GM19324 (cell line): ENCODE measurements at regions not wholly inside any gene's neighbourhood (a gene's known extent, or its start where the extent isn't known, plus 50 kb on each side); places are given as distances from the start of the nearest gene placed in this dataset.

Source experiments
- ATAC-seq: cut with Tn5 transposase; IDR thresholded peaks from one replicate; pipeline ENCODE4 v1.9.1; 2021; ENCODE audit warnings: mild to moderate bottlenecking, moderate library complexity; ENCODE audit not compliant: unreplicated experiment, low FRiP score

DNA sequence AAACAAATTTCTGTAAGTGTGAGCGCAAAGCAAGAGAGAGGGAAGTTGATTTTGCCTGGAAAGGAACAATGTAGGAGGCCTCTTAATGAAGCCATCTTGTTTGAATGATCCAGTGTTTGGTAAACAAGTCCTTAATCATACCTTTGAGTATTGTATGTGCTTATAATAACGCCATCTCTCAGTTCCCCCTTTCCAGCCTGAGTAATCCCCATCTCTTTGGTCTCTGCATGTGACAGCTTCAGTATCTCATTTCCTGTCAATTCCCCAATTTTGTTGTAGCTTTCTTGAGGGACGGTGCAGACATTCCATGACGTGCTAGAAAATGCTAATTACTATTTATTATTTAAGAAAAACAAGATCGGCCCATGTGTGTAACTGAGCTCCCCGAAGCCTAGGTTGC lies 349.3 kb upstream of the NR2F2 start:
- no peak for ATAC-seq

DNA sequence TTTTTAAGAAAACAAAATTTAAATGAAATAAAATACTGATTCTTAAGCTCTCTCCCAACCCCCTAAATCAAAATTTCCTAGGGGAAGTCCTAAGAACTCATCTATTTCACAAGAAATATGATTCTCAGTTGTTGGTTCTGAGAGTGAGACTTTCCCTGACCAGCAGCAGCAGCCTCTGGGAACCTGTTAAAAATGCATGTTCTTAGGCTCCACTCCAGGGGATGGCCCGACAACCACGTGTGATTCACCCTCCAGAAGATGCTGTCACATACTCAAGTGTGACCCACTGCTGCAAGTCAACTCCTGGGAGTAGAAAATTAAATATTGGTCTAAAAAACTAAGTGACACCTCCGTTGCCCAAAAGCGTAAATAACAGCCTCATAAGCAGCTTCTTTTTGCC lies 343.2 kb upstream of the NR2F2 start:
- no peak for ATAC-seq

DNA sequence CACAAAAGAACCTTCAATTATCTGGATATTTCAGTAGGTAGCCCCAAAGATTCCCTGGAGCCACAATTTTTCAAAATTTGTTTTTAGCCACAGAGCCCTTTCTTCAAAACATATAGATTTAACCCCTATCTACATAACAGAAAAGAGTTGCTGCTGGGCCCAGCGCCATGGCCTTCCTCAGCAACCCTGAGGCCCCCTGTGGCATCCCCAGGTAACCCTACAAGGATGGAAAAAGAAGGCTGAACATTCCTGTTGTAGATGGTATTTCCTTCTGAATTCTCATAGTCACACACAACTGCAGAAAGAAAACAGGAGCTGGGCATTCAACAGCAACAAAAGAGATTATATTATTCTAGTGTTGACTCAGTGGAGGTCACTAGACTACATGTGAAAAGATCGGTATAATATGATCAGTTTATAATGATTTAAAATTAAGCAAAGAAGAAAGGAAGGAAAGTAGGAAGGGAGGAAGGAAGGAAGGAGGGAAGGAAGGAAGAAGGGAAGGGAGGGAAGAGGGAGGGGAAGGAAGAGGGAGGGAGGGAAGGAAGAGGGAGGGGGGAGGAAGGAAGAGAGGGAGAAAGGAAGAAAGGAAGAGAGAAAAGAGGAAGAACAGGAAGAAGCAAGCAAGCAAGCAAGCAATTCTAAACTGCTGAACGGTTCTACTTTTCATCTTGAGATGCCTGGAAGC lies 342.5 kb upstream of the NR2F2 start:
- ATAC-seq, result no peak

DNA sequence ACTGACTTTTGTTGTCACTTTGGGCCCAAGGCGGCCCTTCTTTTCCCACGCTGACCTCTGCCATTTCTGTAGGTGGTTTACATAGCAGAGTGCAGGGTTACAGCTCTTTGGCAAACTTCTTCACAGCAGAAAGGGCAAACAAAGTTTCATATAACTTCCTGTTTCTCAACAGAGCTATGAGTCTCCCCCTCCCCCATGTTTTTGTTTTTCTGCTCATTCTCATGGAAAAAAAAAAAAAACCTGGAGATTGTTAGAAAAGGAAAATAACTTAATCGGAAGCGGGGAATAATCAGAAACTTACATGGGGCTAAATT lies 342.0 kb upstream of the NR2F2 start:
- no peak for ATAC-seq

DNA sequence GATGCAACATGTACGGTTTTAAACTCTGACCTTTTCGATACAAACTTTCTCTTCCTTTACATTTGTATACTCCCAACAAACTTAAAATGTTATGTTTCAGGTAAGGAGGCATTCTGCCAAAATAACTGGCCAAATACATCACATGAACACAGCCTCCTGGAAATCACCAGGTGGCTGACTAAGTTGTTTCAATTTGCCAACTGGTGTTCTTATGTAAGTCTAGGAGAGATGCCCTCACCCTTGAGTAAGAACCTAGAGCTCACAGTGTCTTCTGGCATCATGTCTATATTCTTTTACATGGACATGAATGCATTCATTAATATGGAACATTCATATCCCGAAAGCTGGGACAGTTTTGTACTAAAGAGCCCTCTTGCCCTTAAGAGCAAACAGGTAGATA lies 341.1 kb upstream of the NR2F2 start:
- no peak for ATAC-seq

DNA sequence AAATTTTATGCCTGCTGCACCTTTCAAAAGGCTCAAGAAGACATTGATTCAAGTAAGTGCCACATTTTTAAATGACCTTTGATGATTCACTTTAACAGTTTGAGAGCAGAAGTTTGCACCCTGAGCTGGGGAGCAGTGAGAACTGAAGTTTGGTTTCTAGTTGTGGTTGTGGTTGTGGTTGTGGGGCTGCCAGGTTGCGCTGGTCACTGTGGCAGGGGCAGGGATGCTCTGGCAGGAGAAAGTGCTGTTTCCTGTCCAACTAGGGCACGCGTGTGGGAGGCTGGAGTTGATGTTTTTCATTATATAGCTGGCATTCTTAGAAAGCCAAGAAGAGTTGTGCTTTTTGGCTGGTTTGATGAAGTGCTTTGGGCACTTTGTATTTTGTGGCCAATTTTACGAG lies 339.7 kb upstream of the NR2F2 start:
- ATAC-seq, result no peak

DNA sequence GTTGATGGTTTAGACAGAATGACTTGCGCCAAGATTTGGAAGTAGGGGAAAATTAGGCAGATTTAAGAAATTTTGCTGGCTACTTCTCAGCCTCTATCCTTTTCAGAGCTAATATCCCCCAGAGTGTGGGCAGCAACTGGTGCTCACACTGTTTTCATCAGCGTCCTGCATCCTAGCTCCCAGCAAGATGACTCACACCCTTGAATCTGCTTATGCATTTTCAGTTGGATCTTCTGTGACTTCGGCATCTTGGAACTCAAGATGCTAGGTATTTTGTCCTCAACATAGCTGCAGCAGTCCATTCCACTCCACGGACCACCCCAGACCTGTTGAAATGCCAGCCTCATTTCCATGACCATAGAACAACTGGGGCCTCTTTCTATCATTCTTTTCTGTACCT lies 336.1 kb upstream of the NR2F2 start:
- no peak for ATAC-seq

DNA sequence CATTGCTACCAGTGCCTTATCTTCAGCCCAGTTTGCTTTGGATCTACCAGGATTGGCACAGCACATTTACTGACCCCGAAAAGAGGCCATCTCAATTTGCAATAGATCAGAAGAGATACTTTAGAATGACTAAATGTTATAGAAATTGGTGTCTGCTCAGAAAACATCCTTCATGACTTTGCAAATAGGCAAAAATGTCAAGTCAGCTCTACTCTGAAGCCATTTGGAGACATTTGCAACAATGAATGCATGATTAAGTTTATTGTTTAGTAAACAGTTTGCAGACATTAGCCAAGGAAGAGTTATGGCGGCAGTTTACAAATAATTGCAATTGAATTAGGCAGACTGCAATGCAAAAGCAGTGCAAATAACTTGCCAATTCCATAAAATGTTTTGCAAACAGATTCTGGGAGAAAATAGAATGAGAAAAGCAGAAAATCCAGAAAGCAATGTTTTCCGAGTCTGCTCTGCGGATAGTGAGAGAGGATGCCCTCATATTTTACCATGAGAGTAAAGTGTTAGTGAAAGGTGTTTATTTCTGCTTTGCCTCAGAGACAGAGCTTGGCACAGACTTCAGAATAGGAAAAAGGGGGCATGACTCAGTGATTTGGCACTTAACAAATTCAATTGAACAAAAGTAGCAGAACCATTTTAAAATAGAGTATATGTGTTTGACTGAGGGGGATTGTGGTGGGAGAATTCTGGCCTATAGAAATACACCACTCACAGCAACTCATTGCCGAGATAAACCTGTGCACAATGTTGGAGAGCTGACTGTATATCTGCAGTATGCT lies 334.9 kb upstream of the NR2F2 start:
- no peak for ATAC-seq

DNA sequence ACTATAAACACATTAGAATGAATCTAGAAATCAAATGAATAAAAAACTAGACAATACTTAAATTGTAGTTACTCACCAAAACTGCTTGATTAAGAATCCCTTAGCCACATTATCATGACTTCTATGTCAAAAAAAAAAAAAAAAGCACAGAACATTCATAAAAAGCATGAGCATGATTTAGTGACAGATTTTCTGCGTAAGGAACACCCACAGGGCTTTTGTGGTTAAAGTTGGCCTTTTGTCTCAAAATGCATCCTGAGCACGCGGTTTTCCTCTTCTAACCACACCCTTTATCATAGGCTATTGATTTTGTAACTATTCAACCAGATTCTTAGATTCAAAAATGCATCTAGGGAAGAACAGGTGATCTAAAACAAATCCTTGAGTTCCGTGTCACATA lies 334.0 kb upstream of the NR2F2 start:
- no peak for ATAC-seq

DNA sequence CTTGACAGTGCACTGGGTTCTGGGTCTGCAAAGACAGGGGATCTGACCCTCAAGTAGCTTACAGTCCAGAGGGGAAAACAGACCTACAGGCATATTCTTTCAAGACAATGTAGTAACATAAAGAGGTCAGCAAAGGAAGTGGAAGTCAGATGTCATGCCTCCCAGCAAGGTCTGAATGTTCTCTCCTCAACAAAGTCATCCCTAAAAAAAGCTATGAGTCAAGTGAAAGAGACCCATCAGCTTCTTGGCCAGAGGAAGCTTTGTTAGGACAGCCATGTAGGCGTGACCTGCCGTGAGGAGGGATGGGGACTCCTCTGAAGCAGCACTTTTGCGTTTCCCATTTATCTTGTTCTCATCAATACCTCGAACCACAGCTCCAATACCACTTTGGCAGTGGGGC lies 331.6 kb upstream of the NR2F2 start:
- ATAC-seq, result no peak

DNA sequence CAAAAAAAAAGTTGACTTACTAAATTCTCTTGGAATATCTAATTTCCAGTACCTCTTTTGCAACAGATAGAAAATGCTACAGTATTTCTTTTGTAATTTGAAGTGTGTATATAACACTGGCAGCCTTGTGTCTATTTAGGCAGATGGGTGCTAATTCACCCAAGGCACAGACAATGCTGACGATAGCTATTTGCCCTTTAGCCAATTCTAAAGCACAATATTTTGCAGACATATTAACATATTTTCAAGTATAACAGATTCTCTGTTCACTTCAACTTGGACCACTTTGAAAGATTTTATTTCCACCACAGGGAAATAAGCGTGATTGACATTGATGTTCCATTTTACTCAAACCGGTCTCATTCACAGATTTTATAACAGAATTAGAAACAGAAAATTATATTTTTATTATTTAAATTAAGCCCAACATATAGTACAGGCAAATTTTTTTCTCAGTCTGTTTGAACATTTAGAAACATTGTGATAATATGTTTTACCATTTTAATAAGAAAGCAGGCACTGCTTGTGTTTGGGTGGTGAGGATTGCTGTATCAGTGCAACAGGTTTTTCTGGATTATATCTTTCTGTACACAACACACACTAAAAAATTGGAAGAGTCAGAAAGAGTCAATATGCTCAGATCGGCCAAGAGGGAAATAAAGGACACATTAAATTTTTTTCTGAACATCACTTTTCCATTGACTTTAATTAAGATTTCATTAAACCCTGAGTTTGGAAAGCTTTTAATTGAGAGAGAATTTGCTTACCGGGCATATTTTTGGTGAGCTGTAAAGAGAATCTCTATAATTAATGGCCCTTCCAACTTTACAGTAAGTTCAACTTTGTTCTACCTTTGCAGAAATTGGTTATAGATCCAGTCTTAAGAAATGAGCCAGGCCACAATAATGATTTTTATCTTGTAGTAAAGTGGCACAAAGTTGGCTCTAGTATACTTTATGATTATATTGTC lies 327.3 kb upstream of the NR2F2 start:
- no peak for ATAC-seq

DNA sequence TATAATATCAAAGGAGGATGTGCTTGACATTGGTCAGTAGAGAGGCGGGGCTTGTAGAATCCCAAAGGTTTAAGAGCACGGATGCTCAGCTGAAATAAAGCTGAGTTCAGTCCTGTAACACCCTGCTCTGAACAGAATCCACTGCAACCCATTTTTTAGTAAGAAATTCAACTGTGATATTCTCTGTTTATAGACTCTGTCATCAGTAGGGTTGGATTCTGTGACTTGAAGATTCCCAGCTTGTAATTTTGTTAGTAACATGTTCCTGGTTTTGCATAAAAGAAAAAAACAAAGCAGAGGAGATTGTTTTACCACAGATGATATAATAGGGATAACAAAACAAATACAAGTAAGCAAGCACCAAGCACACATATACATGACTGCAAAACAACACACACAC lies 324.6 kb upstream of the NR2F2 start:
- no peak for ATAC-seq

DNA sequence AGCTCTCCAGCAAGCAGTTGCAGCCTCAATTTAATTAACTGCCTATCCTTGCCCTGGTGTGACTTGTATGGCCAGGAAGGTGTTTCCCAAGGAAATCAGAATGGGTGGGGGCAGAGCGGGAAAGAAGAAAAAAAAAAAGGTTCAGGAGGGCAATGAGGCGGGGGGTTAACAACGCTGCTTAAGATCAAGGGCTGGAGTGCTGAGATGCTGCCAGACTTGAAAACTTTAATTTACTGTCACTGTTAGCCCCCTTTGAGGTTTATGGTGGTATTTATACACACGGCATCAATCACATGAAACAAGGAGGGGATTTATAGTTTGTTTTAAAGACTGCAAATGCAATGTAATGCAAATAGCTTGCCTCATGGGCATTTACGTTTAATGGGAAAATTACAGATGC lies 319.4 kb upstream of the NR2F2 start:
- no peak for ATAC-seq

DNA sequence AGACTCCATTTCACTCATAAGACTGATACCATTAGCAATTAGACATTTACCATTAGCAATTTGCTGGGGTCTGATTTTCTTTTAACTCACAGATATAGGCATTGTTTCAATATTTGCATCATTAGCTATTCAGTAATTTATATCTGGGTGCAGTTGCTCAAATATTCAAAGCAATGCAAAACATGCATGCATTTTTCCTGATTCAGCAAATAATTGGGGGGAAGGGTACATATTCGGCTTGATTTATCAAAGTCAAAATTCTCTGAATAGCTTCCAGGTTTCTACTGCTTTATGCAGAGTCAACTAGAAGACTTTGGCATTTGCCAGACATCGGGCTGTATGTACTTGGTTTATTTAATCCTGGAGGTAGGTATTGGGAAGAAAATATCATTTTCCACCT lies 315.6 kb upstream of the NR2F2 start:
- no peak for ATAC-seq

DNA sequence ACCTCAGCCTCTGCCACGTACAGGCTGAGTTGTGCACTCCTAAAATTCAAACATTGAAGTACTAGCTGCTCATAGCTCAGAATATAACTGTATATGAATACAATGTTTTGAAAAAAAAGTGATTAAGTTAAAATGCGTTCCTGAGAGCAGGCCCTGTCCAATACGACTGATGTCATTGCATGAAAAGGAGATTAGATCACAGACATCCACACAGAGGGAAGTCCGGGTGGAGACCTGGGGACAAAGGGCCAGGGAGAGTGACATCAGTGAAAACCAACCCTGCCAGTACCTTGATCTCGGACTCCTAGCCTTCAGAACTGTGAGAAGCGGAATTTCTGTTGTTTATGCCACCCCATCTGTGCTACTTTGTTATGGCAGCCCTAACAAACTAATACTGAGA lies 311.4 kb upstream of the NR2F2 start:
- ATAC-seq, result no peak

DNA sequence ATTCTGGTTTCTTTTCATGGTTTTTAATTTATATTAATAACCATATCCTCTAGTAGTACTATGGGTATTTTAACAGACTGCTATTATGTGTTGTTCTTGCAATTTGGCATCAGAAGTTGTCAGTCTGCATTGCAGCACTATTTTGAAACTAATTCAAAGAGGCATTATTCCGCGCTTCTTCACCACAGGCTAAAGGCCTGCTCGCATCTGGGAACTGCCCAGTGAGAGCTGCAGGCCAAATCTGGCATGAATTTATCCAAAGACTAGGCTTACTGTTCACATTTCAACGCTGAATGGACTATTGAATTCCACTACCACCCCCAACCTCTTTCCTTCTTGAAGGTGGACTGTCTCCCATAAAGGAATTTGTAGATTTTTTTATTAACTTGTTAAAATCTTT lies 310.4 kb upstream of the NR2F2 start:
- no peak for ATAC-seq

DNA sequence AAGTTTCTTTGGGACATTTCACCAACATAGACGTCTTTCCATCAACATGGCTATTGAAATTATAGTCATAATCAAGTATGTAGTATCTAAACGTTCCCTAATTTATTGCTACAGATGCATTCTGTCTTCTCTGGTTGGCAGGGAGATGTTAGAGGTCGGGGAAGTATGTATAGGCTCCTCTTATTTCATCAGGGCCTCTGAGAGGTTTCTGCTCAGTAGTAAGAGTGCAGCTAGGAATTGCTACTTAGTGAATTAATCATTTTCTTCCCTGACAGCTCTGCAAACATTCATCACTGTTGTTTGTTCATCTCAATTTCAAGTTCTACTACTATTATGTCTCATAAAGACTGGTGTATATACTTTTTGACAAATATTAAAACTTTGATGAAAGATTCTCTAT lies 309.7 kb upstream of the NR2F2 start:
- ATAC-seq, result no peak

DNA sequence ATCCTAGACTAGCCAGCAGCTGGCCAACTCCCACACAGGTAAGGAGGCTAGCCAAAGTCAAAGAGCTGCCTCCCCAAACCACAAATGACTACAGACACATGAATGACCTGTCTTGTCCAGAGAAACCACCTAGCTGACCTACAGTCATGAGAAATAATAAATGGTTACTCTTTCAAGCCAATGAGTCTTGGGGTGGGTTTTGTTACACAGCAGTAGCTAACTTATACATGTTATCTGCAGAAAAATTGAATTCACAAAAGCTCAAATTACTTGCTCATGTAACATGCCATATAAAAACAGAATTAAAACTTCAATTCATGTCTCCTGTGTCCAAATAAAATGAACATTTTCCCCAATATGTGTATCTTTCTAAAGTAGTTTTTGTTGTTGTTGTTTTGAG lies 307.4 kb upstream of the NR2F2 start:
- no peak for ATAC-seq

DNA sequence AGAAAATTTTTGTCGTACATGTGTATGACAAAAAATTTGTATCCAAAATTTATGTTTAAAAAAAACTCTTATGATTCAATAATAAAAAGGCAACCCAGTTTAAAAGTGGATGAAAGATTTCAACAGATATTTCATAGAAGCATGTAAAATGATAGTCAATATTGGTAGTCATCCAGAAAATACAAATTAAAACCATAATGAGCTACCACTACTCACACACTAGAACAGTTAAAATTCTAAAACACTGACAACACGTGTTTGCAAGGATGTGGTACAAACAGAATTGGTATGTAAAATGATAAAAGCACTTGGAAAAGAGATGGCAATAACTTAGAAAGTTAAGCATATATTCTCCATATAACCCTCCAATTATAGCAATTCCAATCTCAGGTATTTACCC lies 303.0 kb upstream of the NR2F2 start:
- ATAC-seq, result no peak

DNA sequence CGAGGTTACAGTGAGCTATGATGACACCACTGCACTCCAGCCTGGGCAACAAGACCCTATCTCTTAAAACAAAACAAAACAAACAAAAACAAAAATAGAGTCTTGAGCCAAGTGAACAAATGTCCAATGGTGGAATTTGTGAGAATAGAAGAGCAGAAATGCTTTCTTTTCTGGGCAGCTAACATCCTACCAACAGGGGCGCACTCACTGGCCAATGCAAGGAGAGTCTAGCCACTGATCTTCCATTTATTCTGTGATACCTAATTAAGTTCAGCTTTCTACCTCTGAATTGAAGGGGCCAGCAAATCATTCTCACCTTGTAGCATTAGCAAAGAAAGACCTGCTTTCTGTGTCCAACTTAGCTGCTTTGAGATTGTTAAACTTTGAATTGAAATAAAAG lies 301.9 kb upstream of the NR2F2 start:
- no peak for ATAC-seq

DNA sequence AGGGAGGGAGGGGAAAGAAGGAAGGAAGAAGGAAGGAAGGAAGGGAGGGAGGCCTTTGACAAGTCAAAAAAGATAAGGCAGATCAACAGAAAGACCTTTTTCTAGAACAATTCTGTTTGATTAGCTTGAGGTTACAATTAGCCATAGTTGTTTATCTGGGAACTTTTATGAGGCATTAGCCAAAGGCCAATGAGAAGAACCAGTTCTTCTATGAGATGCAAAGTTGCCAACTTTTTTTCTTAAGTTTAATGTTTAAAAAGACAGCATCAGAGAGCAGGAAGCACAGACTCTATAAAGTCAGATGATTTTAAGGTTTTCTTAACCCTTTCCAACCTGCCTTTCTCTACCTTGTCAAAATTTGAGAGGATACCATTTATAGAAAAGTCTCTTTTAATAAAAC lies 301.3 kb upstream of the NR2F2 start:
- no peak for ATAC-seq
